ENCODE measurements at regions not wholly inside any gene's neighbourhood (a gene's known extent, or its start where the extent isn't known, plus 50 kb on each side); places are given as distances from the start of the nearest gene placed in this dataset.

DNA sequence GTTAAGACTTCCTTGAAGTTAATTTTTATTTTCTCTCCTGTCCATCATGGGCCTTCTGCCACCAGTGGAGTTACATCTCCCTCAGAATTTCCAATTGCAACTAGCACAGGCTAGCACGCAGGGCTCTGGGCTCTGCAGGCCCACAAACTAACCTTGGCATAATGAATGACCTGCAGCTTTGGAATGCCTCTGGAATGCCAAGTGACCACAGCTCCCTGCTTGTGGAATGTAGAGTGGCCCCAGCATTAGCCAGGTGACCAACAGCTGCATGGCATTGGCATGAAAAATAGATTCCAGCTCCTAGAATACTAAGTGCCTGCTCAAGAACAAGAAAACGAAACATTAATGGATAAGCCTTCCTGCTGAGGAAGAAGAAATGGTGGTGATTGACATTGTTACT, 726.1 kb downstream of the BRINP1 start:
- H3K4me2 ChIP-seq (ENCODE audit: low read length) = no peak overlapping the region
- TF ChIP-seq SMC3 (conservative IDR thresholded peaks at IDR 0.05; ENCODE audit: poor library complexity) (no peak), EZH2 (IDR thresholded peaks at IDR 0.05; ENCODE audit: borderline replicate concordance, insufficient read depth, low read length, poor library complexity, severe bottlenecking) (no peak), MXI1 (conservative IDR thresholded peaks at IDR 0.05; ENCODE audit: poor library complexity, severe bottlenecking) (no peak), TAF1 (IDR thresholded peaks at IDR 0.05; ENCODE audit: low read depth) (no peak), EP300 (conservative IDR thresholded peaks at IDR 0.05; ENCODE audit: poor library complexity, severe bottlenecking) (no peak), POLR2AphosphoS5 (IDR thresholded peaks at IDR 0.05) (no peak), RAD21 (conservative IDR thresholded peaks at IDR 0.05) (no peak)
- TF ChIP-seq, protein P1, sequence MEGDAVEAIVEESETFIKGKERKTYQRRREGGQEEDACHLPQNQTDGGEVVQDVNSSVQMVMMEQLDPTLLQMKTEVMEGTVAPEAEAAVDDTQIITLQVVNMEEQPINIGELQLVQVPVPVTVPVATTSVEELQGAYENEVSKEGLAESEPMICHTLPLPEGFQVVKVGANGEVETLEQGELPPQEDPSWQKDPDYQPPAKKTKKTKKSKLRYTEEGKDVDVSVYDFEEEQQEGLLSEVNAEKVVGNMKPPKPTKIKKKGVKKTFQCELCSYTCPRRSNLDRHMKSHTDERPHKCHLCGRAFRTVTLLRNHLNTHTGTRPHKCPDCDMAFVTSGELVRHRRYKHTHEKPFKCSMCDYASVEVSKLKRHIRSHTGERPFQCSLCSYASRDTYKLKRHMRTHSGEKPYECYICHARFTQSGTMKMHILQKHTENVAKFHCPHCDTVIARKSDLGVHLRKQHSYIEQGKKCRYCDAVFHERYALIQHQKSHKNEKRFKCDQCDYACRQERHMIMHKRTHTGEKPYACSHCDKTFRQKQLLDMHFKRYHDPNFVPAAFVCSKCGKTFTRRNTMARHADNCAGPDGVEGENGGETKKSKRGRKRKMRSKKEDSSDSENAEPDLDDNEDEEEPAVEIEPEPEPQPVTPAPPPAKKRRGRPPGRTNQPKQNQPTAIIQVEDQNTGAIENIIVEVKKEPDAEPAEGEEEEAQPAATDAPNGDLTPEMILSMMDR (IDR thresholded peaks at IDR 0.05; ENCODE audit: poor library complexity, severe bottlenecking) = no peak
- TF ChIP-seq, protein P2, sequence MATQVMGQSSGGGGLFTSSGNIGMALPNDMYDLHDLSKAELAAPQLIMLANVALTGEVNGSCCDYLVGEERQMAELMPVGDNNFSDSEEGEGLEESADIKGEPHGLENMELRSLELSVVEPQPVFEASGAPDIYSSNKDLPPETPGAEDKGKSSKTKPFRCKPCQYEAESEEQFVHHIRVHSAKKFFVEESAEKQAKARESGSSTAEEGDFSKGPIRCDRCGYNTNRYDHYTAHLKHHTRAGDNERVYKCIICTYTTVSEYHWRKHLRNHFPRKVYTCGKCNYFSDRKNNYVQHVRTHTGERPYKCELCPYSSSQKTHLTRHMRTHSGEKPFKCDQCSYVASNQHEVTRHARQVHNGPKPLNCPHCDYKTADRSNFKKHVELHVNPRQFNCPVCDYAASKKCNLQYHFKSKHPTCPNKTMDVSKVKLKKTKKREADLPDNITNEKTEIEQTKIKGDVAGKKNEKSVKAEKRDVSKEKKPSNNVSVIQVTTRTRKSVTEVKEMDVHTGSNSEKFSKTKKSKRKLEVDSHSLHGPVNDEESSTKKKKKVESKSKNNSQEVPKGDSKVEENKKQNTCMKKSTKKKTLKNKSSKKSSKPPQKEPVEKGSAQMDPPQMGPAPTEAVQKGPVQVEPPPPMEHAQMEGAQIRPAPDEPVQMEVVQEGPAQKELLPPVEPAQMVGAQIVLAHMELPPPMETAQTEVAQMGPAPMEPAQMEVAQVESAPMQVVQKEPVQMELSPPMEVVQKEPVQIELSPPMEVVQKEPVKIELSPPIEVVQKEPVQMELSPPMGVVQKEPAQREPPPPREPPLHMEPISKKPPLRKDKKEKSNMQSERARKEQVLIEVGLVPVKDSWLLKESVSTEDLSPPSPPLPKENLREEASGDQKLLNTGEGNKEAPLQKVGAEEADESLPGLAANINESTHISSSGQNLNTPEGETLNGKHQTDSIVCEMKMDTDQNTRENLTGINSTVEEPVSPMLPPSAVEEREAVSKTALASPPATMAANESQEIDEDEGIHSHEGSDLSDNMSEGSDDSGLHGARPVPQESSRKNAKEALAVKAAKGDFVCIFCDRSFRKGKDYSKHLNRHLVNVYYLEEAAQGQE (IDR thresholded peaks at IDR 0.05; ENCODE audit: borderline replicate concordance) = no peak

DNA sequence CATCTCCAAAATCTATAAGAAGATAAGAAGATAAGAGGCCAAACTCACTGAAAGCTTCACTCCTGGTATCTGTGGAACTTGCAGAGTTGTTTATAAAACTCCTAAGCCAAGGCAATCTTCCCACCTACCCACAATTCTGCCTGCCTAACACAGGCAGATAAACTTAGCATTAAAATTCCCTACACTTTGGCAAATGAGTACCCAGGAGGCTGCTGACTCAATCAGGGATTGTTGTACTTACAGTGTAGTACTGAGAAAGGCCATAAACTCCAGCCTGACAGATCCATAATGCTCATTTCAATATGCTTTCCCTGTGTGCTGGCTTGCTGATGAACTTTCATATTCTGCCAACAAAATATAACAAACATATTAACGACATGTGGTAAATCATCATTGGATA, 725.2 kb downstream of the BRINP1 start:
- no peak for TF ChIP-seq RAD21 (conservative IDR thresholded peaks at IDR 0.05)
- TF ChIP-seq, protein P1 (IDR thresholded peaks at IDR 0.05; ENCODE audit: poor library complexity, severe bottlenecking) = no peak
- TF ChIP-seq TAF1 (IDR thresholded peaks at IDR 0.05; ENCODE audit: low read depth) = no peak
- TF ChIP-seq, protein P2 (IDR thresholded peaks at IDR 0.05; ENCODE audit: borderline replicate concordance) = no peak
- TF ChIP-seq EP300 (conservative IDR thresholded peaks at IDR 0.05; ENCODE audit: poor library complexity, severe bottlenecking) = no peak
- no peak for TF ChIP-seq POLR2AphosphoS5 (IDR thresholded peaks at IDR 0.05)
- TF ChIP-seq EZH2 (IDR thresholded peaks at IDR 0.05; ENCODE audit: borderline replicate concordance, insufficient read depth, low read length, poor library complexity, severe bottlenecking) = no peak
- no peak for TF ChIP-seq MXI1 (conservative IDR thresholded peaks at IDR 0.05; ENCODE audit: poor library complexity, severe bottlenecking)
- no peak for TF ChIP-seq SMC3 (conservative IDR thresholded peaks at IDR 0.05; ENCODE audit: poor library complexity)
- no peaks in the 10 kb centered on the region for H3K9me2 ChIP-seq (ENCODE audit: insufficient read depth, low read length)

More for the DNA sequence above, 726.1 kb downstream of the BRINP1 start:
- no peaks in the 10 kb centered on the region for H3K36me3 ChIP-seq (ENCODE audit: insufficient read depth, low read length)
- H2AFZ ChIP-seq (ENCODE audit: low read depth, low read length) = no peak overlapping the region
- no peak overlapping the region for H3K4me3 ChIP-seq (ENCODE audit: low read length)
- no peak overlapping the region for H3K27ac ChIP-seq (ENCODE audit: low read length)
- H3F3A ChIP-seq (ENCODE audit: insufficient read depth, low read length, poor library complexity, severe bottlenecking) = no peaks in the 10 kb centered on the region
- H3K9ac ChIP-seq (ENCODE audit: low read length) = no peak overlapping the region
- no peaks in the 10 kb centered on the region for H3K79me2 ChIP-seq (replicated peaks; ENCODE audit: insufficient read depth, low read length)
- H3K9me3 ChIP-seq (ENCODE audit: low read length) = peaks cover 9% of the 10 kb centered on the region
- H4K20me1 ChIP-seq (ENCODE audit: insufficient read depth) = no peaks in the 10 kb centered on the region
- H3K9me2 ChIP-seq (ENCODE audit: insufficient read depth, low read length) = no peaks in the 10 kb centered on the region
- no peaks in the 10 kb centered on the region for H3K27me3 ChIP-seq (ENCODE audit: insufficient read depth, low read depth, low read length)

More for the DNA sequence above, 725.2 kb downstream of the BRINP1 start:
- no peaks in the 10 kb centered on the region for H3K27me3 ChIP-seq (ENCODE audit: insufficient read depth, low read depth, low read length)
- H3F3A ChIP-seq (ENCODE audit: insufficient read depth, low read length, poor library complexity, severe bottlenecking) = no peaks in the 10 kb centered on the region
- H4K20me1 ChIP-seq (ENCODE audit: insufficient read depth) = no peaks in the 10 kb centered on the region
- H3K36me3 ChIP-seq (ENCODE audit: insufficient read depth, low read length) = no peaks in the 10 kb centered on the region
- no peak overlapping the region for H3K27ac ChIP-seq (ENCODE audit: low read length)
- no peaks in the 10 kb centered on the region for H3K79me2 ChIP-seq (replicated peaks; ENCODE audit: insufficient read depth, low read length)
- H3K4me2 ChIP-seq (ENCODE audit: low read length) = no peak overlapping the region
- no peak overlapping the region for H2AFZ ChIP-seq (ENCODE audit: low read depth, low read length)
- no peaks in the 10 kb centered on the region for H3K9me3 ChIP-seq (ENCODE audit: low read length)
- H3K4me3 ChIP-seq (ENCODE audit: low read length) = no peak overlapping the region
- H3K9ac ChIP-seq (ENCODE audit: low read length) = no peak overlapping the region

All from neural cell (in vitro differentiated cells).